Stomach (tissue), 8 donors: ENCODE measurements at regions not wholly inside any gene's neighbourhood (a gene's known extent, or its start where the extent isn't known, plus 50 kb on each side); places are given as distances from the start of the nearest gene placed in this dataset.
A peak's percentile ranks its signal among the peaks of the same experiment; 100 is the strongest.

Experiments
- DNase-seq, 2 donors: peaks; one replicate each; pipeline versions ENCODE4 v3.0.0 to v3.0.0-alpha.2; 2013 to 2019
- H3K27ac ChIP-seq, 5 donors: fragments of 200-600 bp in 4 of 5; sonication (generic) in 4 of 5; one replicate each; pipeline ENCODE4 v1.5.1; 2013 to 2019; ENCODE audit warnings: mild to moderate bottlenecking in 1 of 5, moderate library complexity in 1 of 5
- H3K27me3 ChIP-seq, 3 donors: fragments of 200-600 bp; sonication (generic); one replicate each; pipeline ENCODE4 v1.5.1; 2017 to 2019; ENCODE audit warnings: mixed run types in 1 of 3
- H3K36me3 ChIP-seq, 4 donors: fragments of 200-600 bp; sonication (generic); 1 replicate in 3 of 4; 2 replicates in 1 of 4; pipeline ENCODE4 v1.5.1; 2016 to 2019
- H3K4me1 ChIP-seq, 4 donors: fragments of 200-600 bp; sonication (generic); one replicate each; pipeline ENCODE4 v1.5.1; 2016 to 2019
- H3K4me3 ChIP-seq, 4 donors: fragments of 200-600 bp; sonication (generic) in 3 of 4; one replicate each; pipeline ENCODE4 v1.5.1; 2016 to 2019; ENCODE audit warnings: mild to moderate bottlenecking in 1 of 4
- H3K9me3 ChIP-seq, 4 donors: fragments of 200-600 bp; sonication (generic); one replicate each; pipeline ENCODE4 v1.5.1; 2016 to 2019
- CTCF ChIP-seq, 7 experiments: fragments of 450-650 bp in 4 of 7; fragments of 200-600 bp in 3 of 7; sonication (generic) in 3 of 7; IDR thresholded peaks; one replicate each; pipeline ENCODE4 v1.5.1; 2016 to 2019; ENCODE audit warnings: antibody characterized with exemption in 7 of 7, control low read depth in 2 of 7, mild to moderate bottlenecking in 1 of 7
- EP300 ChIP-seq: sonication (generic); formaldehyde crosslinking; IDR thresholded peaks from one replicate; pipeline ENCODE4 v1.6.1; 2017; ENCODE audit warnings: antibody characterized with exemption
- POLR2A ChIP-seq, 4 donors: fragments of 450-650 bp; IDR thresholded peaks; one replicate each; pipeline ENCODE4 v1.6.1; 2016; ENCODE audit warnings: antibody characterized with exemption in 4 of 4, control low read depth in 2 of 4, mild to moderate bottlenecking in 1 of 4, moderate library complexity in 1 of 4
- POLR2AphosphoS5 ChIP-seq, 3 donors: sonication (generic); formaldehyde crosslinking; IDR thresholded peaks; one replicate each; pipeline ENCODE4 v1.6.1; 2016; ENCODE audit warnings: antibody characterized with exemption in 3 of 3
- WGBS, 5 donors: extraction: QIAGEN DNeasy Blood & Tissue Kit in 3 of 5; methylation state at CpG; one replicate each; pipeline versions ENCODE4 v1.1.5 to v1.1.7; 2013 to 2018; 5-methylcytosine and 5-hydroxymethylcytosine counted together
- intact Hi-C: fragments of 100-400 bp; cut with DNase I; formaldehyde crosslinking; loops from one replicate; pipeline ENCODE4 v1.15.1; 2023; ENCODE audit warnings: low total_unique reads
- donor health status: healthy with polysubstance abuse.
- donor health status: Bipolar disorder and iron deficiency.
- donor health status: healthy.

- intact Hi-C loops, result no loop called here
- no peaks in the 10 kb centered on the region for H3K27me3 ChIP-seq
- peaks cover 6 to 29% (median 15%) of the 10 kb centered on the region in 4 donors for H3K4me1 ChIP-seq
- peak overlapping the region in 4 of 5 donors; percentile 12 to 84 (median 45) for H3K27ac ChIP-seq
- H3K36me3 ChIP-seq, result no peaks in the 10 kb centered on the region
- 54 to 82% (median 75%) methylated on average over 10 of the region's 10 CpGs for WGBS, 5 donors
- TF ChIP-seq EP300 (no peak), POLR2AphosphoS5 (IDR thresholded peaks at IDR 0.05) (peak in 1 of 3 donors; percentile 34)
- H3K9me3 ChIP-seq, result no peaks in the 10 kb centered on the region
- H3K4me3 ChIP-seq, result no peak overlapping the region
- peak in 1 of 2 donors; percentile 68 for DNase-seq
These were observed 212.9 kb upstream of the SERP2 start for GRCh38 chr13:44160591-44161191.

DNA sequence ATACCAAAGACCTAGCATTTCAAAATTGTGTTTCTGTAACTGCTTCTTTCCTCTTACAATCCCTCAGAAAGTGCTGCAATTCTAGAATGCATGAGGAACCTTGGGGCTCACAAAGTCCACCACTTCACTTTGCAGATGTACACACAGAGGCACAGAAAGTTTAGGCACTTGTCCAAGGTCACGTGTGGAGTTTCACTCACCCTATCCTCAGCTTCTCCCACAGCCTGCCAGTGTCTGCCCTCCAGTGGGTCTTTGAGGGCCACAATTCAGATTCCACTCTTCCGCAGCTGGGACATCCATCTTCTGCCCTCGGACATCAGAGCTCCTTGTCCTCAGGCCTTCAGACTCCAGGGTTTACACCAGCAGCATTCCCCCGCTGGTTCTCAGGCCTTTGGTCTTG lies 210.5 kb upstream of the SERP2 start:
- intact Hi-C loops, result no loop called here
- TF ChIP-seq POLR2A (IDR thresholded peaks at IDR 0.05) (no peak), POLR2AphosphoS5 (IDR thresholded peaks at IDR 0.05) (no peak), CTCF (IDR thresholded peaks at IDR 0.05) (no peak)

DNA sequence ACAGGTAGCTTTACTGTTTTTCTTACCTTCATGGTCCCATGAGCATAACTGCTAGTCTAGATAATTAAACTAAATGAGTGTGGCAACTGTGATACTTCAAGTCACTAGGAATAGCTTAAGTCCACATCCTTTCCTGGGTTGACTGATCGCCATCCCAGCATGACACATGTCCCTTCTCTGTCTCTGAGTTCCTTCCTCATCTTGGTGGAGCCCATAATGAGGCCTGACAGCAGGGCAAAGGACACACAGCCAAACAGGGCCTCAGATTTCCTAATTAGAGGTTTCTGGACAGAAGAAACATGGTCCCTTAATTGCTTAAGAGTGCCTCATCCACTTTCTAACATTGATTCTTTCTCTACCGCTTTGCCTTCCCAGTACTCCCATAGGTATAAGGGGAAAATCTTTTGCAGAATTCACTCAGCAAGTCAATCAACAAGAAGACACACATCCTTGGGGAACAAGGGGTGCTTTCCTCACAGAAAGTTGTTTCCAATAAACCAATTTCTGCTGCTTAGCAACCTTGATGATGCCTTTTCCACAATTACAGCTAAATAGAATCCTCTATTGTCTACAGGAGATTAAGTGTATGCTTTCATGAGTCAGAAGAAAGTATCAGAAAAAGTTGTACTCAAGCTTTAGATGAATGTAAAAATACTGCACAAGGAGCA lies 208.3 kb upstream of the SERP2 start:
- no peaks in the 10 kb centered on the region for H3K36me3 ChIP-seq
- no peak for DNase-seq
- WGBS, 5 donors, result 88 to 98% (median 91%) methylated on average over 2 of the region's 2 CpGs
- intact Hi-C loops, result no loop called here
- no peak for TF ChIP-seq POLR2A (IDR thresholded peaks at IDR 0.05)
- TF ChIP-seq POLR2AphosphoS5 (IDR thresholded peaks at IDR 0.05), result no peak
- TF ChIP-seq EP300, result no peak
- no peak for TF ChIP-seq CTCF (IDR thresholded peaks at IDR 0.05)
- H3K27ac ChIP-seq, result no peak overlapping the region
- no peak overlapping the region for H3K4me3 ChIP-seq
- peaks cover 0 to 13% (median 0%) of the 10 kb centered on the region in 4 donors for H3K4me1 ChIP-seq
- H3K27me3 ChIP-seq, result no peaks in the 10 kb centered on the region
- H3K9me3 ChIP-seq, result no peaks in the 10 kb centered on the region

More for the DNA sequence above, 210.5 kb upstream of the SERP2 start:
- Histone ChIP-seq H3K4me1 (peaks cover 0 to 16% (median under 1%) of the 10 kb centered on the region in 4 donors), H3K27me3 (no peaks in the 10 kb centered on the region), H3K27ac (no peak overlapping the region), H3K36me3 (no peaks in the 10 kb centered on the region), H3K4me3 (no peak overlapping the region), H3K9me3 (no peaks in the 10 kb centered on the region)
- 81 to 96% (median 92%) methylated on average over 4 of the region's 4 CpGs for WGBS, 5 donors
- no peak for DNase-seq

- intact Hi-C loops, result no loop called here
- no peak for TF ChIP-seq POLR2AphosphoS5 (IDR thresholded peaks at IDR 0.05)
- TF ChIP-seq POLR2A (IDR thresholded peaks at IDR 0.05), result no peak
- TF ChIP-seq CTCF (IDR thresholded peaks at IDR 0.05), result no peak
- no peak for TF ChIP-seq EP300
These were observed 207.6 kb upstream of the SERP2 start for GRCh38 chr13:44165889-44166496.

More at GRCh38 chr13:44165889-44166496, 207.6 kb upstream of the SERP2 start:
- H3K27ac ChIP-seq, result no peak overlapping the region
- DNase-seq, result no peak
- H3K4me3 ChIP-seq, result no peak overlapping the region
- H3K36me3 ChIP-seq, result no peaks in the 10 kb centered on the region
- no peaks in the 10 kb centered on the region for H3K27me3 ChIP-seq
- no peaks in the 10 kb centered on the region for H3K9me3 ChIP-seq
- 76 to 86% (median 84%) methylated on average over 7 of the region's 7 CpGs for WGBS, 5 donors
- peaks cover 0 to 7% (median 0%) of the 10 kb centered on the region in 4 donors for H3K4me1 ChIP-seq
